ENCODE measurements at regions not wholly inside any gene's neighbourhood (a gene's known extent, or its start where the extent isn't known, plus 50 kb on each side); places are given as distances from the start of the nearest gene placed in this dataset.

GRCh38 chr17:77565166-77565565, 393.3 kb upstream of the TNRC6C start:
- no peak overlapping the region for H3K4me3 ChIP-seq (ENCODE audit: low read length)
- no peaks in the 10 kb centered on the region for H3K9me3 ChIP-seq (ENCODE audit: control insufficient read depth in 1 of 2, insufficient read depth in 1 of 2, low read length in 2 of 2)
- H3K27ac ChIP-seq (ENCODE audit: low read depth in 1 of 2, low read length in 2 of 2), result no peak overlapping the region
- no peaks in the 10 kb centered on the region for H3K9me3 Mint-ChIP-seq
- H3K27me3 Mint-ChIP-seq, result peaks cover 4% of the 10 kb centered on the region
- H3K4me1 ChIP-seq (ENCODE audit: insufficient read depth, low read length), result no peaks in the 10 kb centered on the region
- ChIA-PET POLR2A (no interaction called here), CTCF (no interaction called here)
- TF ChIP-seq, protein P1, sequence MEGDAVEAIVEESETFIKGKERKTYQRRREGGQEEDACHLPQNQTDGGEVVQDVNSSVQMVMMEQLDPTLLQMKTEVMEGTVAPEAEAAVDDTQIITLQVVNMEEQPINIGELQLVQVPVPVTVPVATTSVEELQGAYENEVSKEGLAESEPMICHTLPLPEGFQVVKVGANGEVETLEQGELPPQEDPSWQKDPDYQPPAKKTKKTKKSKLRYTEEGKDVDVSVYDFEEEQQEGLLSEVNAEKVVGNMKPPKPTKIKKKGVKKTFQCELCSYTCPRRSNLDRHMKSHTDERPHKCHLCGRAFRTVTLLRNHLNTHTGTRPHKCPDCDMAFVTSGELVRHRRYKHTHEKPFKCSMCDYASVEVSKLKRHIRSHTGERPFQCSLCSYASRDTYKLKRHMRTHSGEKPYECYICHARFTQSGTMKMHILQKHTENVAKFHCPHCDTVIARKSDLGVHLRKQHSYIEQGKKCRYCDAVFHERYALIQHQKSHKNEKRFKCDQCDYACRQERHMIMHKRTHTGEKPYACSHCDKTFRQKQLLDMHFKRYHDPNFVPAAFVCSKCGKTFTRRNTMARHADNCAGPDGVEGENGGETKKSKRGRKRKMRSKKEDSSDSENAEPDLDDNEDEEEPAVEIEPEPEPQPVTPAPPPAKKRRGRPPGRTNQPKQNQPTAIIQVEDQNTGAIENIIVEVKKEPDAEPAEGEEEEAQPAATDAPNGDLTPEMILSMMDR (IDR thresholded peaks at IDR 0.05), result no peak
- DNase-seq (no peak), ATAC-seq (ENCODE audit: poor library complexity) (no peak)
- no peak overlapping the region for H3K27ac Mint-ChIP-seq
- H3K4me1 Mint-ChIP-seq (ENCODE audit: low read depth), result no peaks in the 10 kb centered on the region
- H3K36me3 Mint-ChIP-seq (ENCODE audit: low read depth), result no peaks in the 10 kb centered on the region
- intact Hi-C loops (cut with DNase I, micrococcal nuclease), result no loop called here
- H3K4me3 Mint-ChIP-seq, result no peak overlapping the region
- peaks cover 0 to 3% of the 10 kb centered on the region in 2 experiments for H3K27me3 ChIP-seq (ENCODE audit: control insufficient read depth in 1 of 2, insufficient read depth in 2 of 2, low read length in 2 of 2)
- no peaks in the 10 kb centered on the region for H3K36me3 ChIP-seq (ENCODE audit: insufficient read depth, low read length)

- H3K27ac Mint-ChIP-seq, result no peak overlapping the region
- no peaks in the 10 kb centered on the region for H3K4me1 Mint-ChIP-seq (ENCODE audit: low read depth)
- H3K27me3 Mint-ChIP-seq, result peaks cover 4% of the 10 kb centered on the region
- ChIA-PET POLR2A (no interaction called here), CTCF (no interaction called here)
- H3K36me3 ChIP-seq (ENCODE audit: insufficient read depth, low read length), result no peaks in the 10 kb centered on the region
- peaks cover 0 to 11% of the 10 kb centered on the region in 2 experiments for H3K27me3 ChIP-seq (ENCODE audit: control insufficient read depth in 1 of 2, insufficient read depth in 2 of 2, low read length in 2 of 2)
- H3K4me3 Mint-ChIP-seq, result no peak overlapping the region
- ATAC-seq (ENCODE audit: poor library complexity) (no peak), DNase-seq (no peak)
- intact Hi-C loops (cut with DNase I, micrococcal nuclease), result no loop called here
- no peaks in the 10 kb centered on the region for H3K36me3 Mint-ChIP-seq (ENCODE audit: low read depth)
- H3K9me3 Mint-ChIP-seq, result no peaks in the 10 kb centered on the region
- TF ChIP-seq, protein P1 (IDR thresholded peaks at IDR 0.05), result no peak
- no peak overlapping the region for H3K4me3 ChIP-seq (ENCODE audit: low read length)
- H3K4me1 ChIP-seq (ENCODE audit: insufficient read depth, low read length), result peaks cover 5% of the 10 kb centered on the region
- H3K9me3 ChIP-seq (ENCODE audit: control insufficient read depth in 1 of 2, insufficient read depth in 1 of 2, low read length in 2 of 2), result no peaks in the 10 kb centered on the region
- no peak overlapping the region for H3K27ac ChIP-seq (ENCODE audit: low read depth in 1 of 2, low read length in 2 of 2)
Observed at GRCh38 chr17:77566151-77566550, 392.4 kb upstream of the TNRC6C start.

- Mint-ChIP-seq H3K4me1 (ENCODE audit: low read depth) (peaks cover 4% of the 10 kb centered on the region), H3K36me3 (ENCODE audit: low read depth) (no peaks in the 10 kb centered on the region), H3K4me3 (no peak overlapping the region), H3K9me3 (no peaks in the 10 kb centered on the region), H3K27me3 (peaks cover 8% of the 10 kb centered on the region), H3K27ac (no peak overlapping the region)
- H3K4me3 ChIP-seq (ENCODE audit: low read length), result no peak overlapping the region
- H3K36me3 ChIP-seq (ENCODE audit: insufficient read depth, low read length), result no peaks in the 10 kb centered on the region
- intact Hi-C loops (cut with DNase I, micrococcal nuclease), result no loop called here
- ATAC-seq (ENCODE audit: poor library complexity) (no peak), DNase-seq (no peak)
- ChIA-PET CTCF (no interaction called here), POLR2A (no interaction called here)
- TF ChIP-seq, protein P1 (IDR thresholded peaks at IDR 0.05), result no peak
- no peaks in the 10 kb centered on the region for H3K9me3 ChIP-seq (ENCODE audit: control insufficient read depth in 1 of 2, insufficient read depth in 1 of 2, low read length in 2 of 2)
- peaks cover 0 to 11% of the 10 kb centered on the region in 2 experiments for H3K27me3 ChIP-seq (ENCODE audit: control insufficient read depth in 1 of 2, insufficient read depth in 2 of 2, low read length in 2 of 2)
- peaks cover 9% of the 10 kb centered on the region for H3K4me1 ChIP-seq (ENCODE audit: insufficient read depth, low read length)
- no peak overlapping the region for H3K27ac ChIP-seq (ENCODE audit: low read depth in 1 of 2, low read length in 2 of 2)
Observed at GRCh38 chr17:77566566-77567138, 391.9 kb upstream of the TNRC6C start.
